ENCODE measurements at regions not wholly inside any gene's neighbourhood (a gene's known extent, or its start where the extent isn't known, plus 50 kb on each side); places are given as distances from the start of the nearest gene placed in this dataset.

- TF ChIP-seq OSR2 (tag by site-specific recombination; IDR thresholded peaks at IDR 0.05): no peak
- no peak for TF ChIP-seq WT1 (tag by site-specific recombination; IDR thresholded peaks at IDR 0.05)
Measured at GRCh38 chr7:51878865-51879264, 562.3 kb upstream of the COBL start (continued).

- TF ChIP-seq, protein P1, sequence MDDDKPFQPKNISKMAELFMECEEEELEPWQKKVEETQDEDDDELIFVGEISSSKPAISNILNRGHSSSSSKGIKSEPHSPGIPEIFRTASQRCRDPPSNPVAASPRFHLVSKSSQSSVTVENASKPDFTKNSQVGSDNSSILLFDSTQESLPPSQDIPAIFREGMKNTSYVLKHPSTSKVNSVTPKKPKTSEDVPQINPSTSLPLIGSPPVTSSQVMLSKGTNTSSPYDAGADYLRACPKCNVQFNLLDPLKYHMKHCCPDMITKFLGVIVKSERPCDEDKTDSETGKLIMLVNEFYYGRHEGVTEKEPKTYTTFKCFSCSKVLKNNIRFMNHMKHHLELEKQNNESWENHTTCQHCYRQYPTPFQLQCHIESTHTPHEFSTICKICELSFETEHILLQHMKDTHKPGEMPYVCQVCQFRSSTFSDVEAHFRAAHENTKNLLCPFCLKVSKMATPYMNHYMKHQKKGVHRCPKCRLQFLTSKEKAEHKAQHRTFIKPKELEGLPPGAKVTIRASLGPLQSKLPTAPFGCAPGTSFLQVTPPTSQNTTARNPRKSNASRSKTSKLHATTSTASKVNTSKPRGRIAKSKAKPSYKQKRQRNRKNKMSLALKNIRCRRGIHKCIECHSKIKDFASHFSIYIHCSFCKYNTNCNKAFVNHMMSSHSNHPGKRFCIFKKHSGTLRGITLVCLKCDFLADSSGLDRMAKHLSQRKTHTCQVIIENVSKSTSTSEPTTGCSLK (tag by site-specific recombination; IDR thresholded peaks at IDR 0.05): no peak
- TF ChIP-seq PRDM10 (tag by site-specific recombination; IDR thresholded peaks at IDR 0.05) (no peak), ZNF10 (tag by site-specific recombination; IDR thresholded peaks at IDR 0.05) (no peak), ZNF544 (tag by site-specific recombination; IDR thresholded peaks at IDR 0.05) (no peak), ZNF324 (tag by site-specific recombination; IDR thresholded peaks at IDR 0.05) (no peak), ZNF624 (tag by site-specific recombination; IDR thresholded peaks at IDR 0.05) (no peak), SP3 (tag by site-specific recombination; IDR thresholded peaks at IDR 0.05) (no peak), ZFP37 (tag by site-specific recombination; IDR thresholded peaks at IDR 0.05) (no peak), KLF7 (tag by site-specific recombination; IDR thresholded peaks at IDR 0.05; ENCODE audit: borderline replicate concordance) (no peak)
- TF ChIP-seq, protein P2, sequence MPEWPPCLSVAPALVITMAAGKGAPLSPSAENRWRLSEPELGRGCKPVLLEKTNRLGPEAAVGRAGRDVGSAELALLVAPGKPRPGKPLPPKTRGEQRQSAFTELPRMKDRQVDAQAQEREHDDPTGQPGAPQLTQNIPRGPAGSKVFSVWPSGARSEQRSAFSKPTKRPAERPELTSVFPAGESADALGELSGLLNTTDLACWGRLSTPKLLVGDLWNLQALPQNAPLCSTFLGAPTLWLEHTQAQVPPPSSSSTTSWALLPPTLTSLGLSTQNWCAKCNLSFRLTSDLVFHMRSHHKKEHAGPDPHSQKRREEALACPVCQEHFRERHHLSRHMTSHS (tag by site-specific recombination; IDR thresholded peaks at IDR 0.05): no peak
- TF ChIP-seq, protein P3, sequence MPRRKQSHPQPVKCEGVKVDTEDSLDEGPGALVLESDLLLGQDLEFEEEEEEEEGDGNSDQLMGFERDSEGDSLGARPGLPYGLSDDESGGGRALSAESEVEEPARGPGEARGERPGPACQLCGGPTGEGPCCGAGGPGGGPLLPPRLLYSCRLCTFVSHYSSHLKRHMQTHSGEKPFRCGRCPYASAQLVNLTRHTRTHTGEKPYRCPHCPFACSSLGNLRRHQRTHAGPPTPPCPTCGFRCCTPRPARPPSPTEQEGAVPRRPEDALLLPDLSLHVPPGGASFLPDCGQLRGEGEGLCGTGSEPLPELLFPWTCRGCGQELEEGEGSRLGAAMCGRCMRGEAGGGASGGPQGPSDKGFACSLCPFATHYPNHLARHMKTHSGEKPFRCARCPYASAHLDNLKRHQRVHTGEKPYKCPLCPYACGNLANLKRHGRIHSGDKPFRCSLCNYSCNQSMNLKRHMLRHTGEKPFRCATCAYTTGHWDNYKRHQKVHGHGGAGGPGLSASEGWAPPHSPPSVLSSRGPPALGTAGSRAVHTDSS (tag by site-specific recombination; IDR thresholded peaks at IDR 0.05): no peak
- TF ChIP-seq, protein P4, sequence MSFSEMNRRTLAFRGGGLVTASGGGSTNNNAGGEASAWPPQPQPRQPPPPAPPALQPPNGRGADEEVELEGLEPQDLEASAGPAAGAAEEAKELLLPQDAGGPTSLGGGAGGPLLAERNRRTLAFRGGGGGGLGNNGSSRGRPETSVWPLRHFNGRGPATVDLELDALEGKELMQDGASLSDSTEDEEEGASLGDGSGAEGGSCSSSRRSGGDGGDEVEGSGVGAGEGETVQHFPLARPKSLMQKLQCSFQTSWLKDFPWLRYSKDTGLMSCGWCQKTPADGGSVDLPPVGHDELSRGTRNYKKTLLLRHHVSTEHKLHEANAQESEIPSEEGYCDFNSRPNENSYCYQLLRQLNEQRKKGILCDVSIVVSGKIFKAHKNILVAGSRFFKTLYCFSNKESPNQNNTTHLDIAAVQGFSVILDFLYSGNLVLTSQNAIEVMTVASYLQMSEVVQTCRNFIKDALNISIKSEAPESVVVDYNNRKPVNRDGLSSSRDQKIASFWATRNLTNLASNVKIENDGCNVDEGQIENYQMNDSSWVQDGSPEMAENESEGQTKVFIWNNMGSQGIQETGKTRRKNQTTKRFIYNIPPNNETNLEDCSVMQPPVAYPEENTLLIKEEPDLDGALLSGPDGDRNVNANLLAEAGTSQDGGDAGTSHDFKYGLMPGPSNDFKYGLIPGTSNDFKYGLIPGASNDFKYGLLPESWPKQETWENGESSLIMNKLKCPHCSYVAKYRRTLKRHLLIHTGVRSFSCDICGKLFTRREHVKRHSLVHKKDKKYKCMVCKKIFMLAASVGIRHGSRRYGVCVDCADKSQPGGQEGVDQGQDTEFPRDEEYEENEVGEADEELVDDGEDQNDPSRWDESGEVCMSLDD (tag by site-specific recombination; IDR thresholded peaks at IDR 0.05): no peak
- TF ChIP-seq, protein P5, sequence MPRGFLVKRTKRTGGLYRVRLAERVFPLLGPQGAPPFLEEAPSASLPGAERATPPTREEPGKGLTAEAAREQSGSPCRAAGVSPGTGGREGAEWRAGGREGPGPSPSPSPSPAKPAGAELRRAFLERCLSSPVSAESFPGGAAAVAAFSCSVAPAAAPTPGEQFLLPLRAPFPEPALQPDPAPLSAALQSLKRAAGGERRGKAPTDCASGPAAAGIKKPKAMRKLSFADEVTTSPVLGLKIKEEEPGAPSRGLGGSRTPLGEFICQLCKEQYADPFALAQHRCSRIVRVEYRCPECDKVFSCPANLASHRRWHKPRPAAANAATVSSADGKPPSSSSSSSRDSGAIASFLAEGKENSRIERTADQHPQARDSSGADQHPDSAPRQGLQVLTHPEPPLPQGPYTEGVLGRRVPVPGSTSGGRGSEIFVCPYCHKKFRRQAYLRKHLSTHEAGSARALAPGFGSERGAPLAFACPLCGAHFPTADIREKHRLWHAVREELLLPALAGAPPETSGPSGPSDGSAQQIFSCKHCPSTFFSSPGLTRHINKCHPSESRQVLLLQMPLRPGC (tag by site-specific recombination; IDR thresholded peaks at IDR 0.05): no peak
- TF ChIP-seq, protein P6, sequence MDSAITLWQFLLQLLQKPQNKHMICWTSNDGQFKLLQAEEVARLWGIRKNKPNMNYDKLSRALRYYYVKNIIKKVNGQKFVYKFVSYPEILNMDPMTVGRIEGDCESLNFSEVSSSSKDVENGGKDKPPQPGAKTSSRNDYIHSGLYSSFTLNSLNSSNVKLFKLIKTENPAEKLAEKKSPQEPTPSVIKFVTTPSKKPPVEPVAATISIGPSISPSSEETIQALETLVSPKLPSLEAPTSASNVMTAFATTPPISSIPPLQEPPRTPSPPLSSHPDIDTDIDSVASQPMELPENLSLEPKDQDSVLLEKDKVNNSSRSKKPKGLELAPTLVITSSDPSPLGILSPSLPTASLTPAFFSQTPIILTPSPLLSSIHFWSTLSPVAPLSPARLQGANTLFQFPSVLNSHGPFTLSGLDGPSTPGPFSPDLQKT (IDR thresholded peaks at IDR 0.05; ENCODE audit: borderline replicate concordance, low read depth, low read length): no peak
- ChIA-PET POLR2A (no interaction called here), CTCF (no interaction called here)
- H3K4me3 ChIP-seq (ENCODE audit: low read depth, low read length): no peak overlapping the region
- H3K36me3 ChIP-seq (ENCODE audit: control insufficient read depth in 2 of 2, insufficient read depth in 1 of 2, low read length in 2 of 2): no peaks in the 10 kb centered on the region
- H3K27ac ChIP-seq (ENCODE audit: extremely low read depth, low read depth, low read length): no peak overlapping the region
- H3K9me3 ChIP-seq (ENCODE audit: control insufficient read depth, insufficient read depth, low read depth, low read length): no peaks in the 10 kb centered on the region
- no peaks in the 10 kb centered on the region for H3K4me1 ChIP-seq (ENCODE audit: control insufficient read depth, insufficient read depth, low read length)
Measured at GRCh38 chr7:51869452-51869851, 552.8 kb upstream of the COBL start.

All from HEK293 (cell line).